ENCODE measurements at regions not wholly inside any gene's neighbourhood (a gene's known extent, or its start where the extent isn't known, plus 50 kb on each side); places are given as distances from the start of the nearest gene placed in this dataset.

- DNase-seq (no peak), ATAC-seq (no peak)
- H3K27ac ChIP-seq: no peak overlapping the region
- WGBS, 3 donors: 74 to 92% (median 88%) methylated on average over 3 of the region's 3 CpGs
- TF ChIP-seq CTCF (IDR thresholded peaks at IDR 0.05): no peak
- intact Hi-C loops (cut with DNase I): no loop called here
- peaks cover 0 to 2% (median 0%) of the 10 kb centered on the region in 3 donors for H3K27me3 ChIP-seq (ENCODE audit: insufficient read depth in 3 of 3, low read length in 2 of 3)
- no peak overlapping the region for H3K4me3 ChIP-seq
- no peaks in the 10 kb centered on the region for H3K4me1 ChIP-seq
- no peaks in the 10 kb centered on the region for H3K36me3 ChIP-seq (ENCODE audit: insufficient read depth in 1 of 2, low read depth in 1 of 2)
- no peaks in the 10 kb centered on the region for H3K9me3 ChIP-seq
Observed at GRCh38 chr6:91132461-91132860, 545.6 kb upstream of the MAP3K7 start.

GRCh38 chr6:91130126-91130525 is 543.3 kb upstream of the MAP3K7 start:
- TF ChIP-seq CTCF (IDR thresholded peaks at IDR 0.05): no peak
- DNase-seq (no peak), ATAC-seq (no peak)
- WGBS, 3 donors: 31 to 36% (median 36%) methylated on average over 6 of the region's 6 CpGs
- Histone ChIP-seq H3K4me1 (no peaks in the 10 kb centered on the region), H3K36me3 (ENCODE audit: insufficient read depth in 1 of 2, low read depth in 1 of 2) (no peaks in the 10 kb centered on the region), H3K27me3 (ENCODE audit: insufficient read depth in 3 of 3, low read length in 2 of 3) (peaks cover 0 to 2% (median 0%) of the 10 kb centered on the region in 3 donors), H3K4me3 (no peak overlapping the region), H3K9me3 (no peaks in the 10 kb centered on the region), H3K27ac (no peak overlapping the region)
- intact Hi-C loops (cut with DNase I): no loop called here

GRCh38 chr6:91127752-91128151 is 540.9 kb upstream of the MAP3K7 start:
- DNase-seq (no peak), ATAC-seq (no peak)
- Histone ChIP-seq H3K27ac (no peak overlapping the region), H3K4me1 (no peaks in the 10 kb centered on the region), H3K9me3 (no peaks in the 10 kb centered on the region), H3K27me3 (ENCODE audit: insufficient read depth in 3 of 3, low read length in 2 of 3) (peaks cover 0 to 2% (median 0%) of the 10 kb centered on the region in 3 donors), H3K4me3 (no peak overlapping the region), H3K36me3 (ENCODE audit: insufficient read depth in 1 of 2, low read depth in 1 of 2) (no peaks in the 10 kb centered on the region)
- intact Hi-C loops (cut with DNase I): no loop called here
- TF ChIP-seq CTCF (IDR thresholded peaks at IDR 0.05): no peak

- Histone ChIP-seq H3K4me3 (no peak overlapping the region), H3K27me3 (ENCODE audit: insufficient read depth in 3 of 3, low read length in 2 of 3) (no peaks in the 10 kb centered on the region), H3K27ac (no peak overlapping the region), H3K4me1 (no peaks in the 10 kb centered on the region), H3K9me3 (no peaks in the 10 kb centered on the region), H3K36me3 (ENCODE audit: insufficient read depth in 1 of 2, low read depth in 1 of 2) (no peaks in the 10 kb centered on the region)
- 90 to 93% (median 92%) methylated on average over 5 of the region's 5 CpGs for WGBS, 3 donors
- intact Hi-C loops (cut with DNase I): no loop called here
- DNase-seq (no peak), ATAC-seq (no peak)
- TF ChIP-seq CTCF (IDR thresholded peaks at IDR 0.05): no peak
Observed at GRCh38 chr6:91126876-91127275, 540.0 kb upstream of the MAP3K7 start.

GRCh38 chr6:91117550-91117949 is 530.7 kb upstream of the MAP3K7 start:
- Histone ChIP-seq H3K4me3 (no peak overlapping the region), H3K36me3 (ENCODE audit: insufficient read depth in 1 of 2, low read depth in 1 of 2) (no peaks in the 10 kb centered on the region), H3K9me3 (no peaks in the 10 kb centered on the region), H3K4me1 (no peaks in the 10 kb centered on the region), H3K27me3 (ENCODE audit: insufficient read depth in 3 of 3, low read length in 2 of 3) (peaks cover 0 to 2% (median 0%) of the 10 kb centered on the region in 3 donors), H3K27ac (no peak overlapping the region)
- no peak for ATAC-seq
- no peak for TF ChIP-seq CTCF (IDR thresholded peaks at IDR 0.05)
- intact Hi-C loops (cut with DNase I): no loop called here
- DNase-seq: no peak
